OCI-LY3 (cell line): ENCODE measurements at regions not wholly inside any gene's neighbourhood (a gene's known extent, or its start where the extent isn't known, plus 50 kb on each side); places are given as distances from the start of the nearest gene placed in this dataset.

Experiments used
- H2AFZ ChIP-seq: fragments of 200-600, 300-600 bp; shearing (Covaris generic); 2 replicates; pipeline ENCODE4 v1.6.0; 2014; ENCODE audit warnings: antibody characterized with exemption, low read depth, low read length
- H3K27ac ChIP-seq: fragments of 200-600, 300-600 bp; sonication (generic); 2 replicates; pipeline ENCODE4 v1.5.1; 2014; ENCODE audit warnings: mild to moderate bottlenecking, low read length, moderate library complexity, mixed read lengths
- H3K27me3 ChIP-seq: fragments of 200-600, 300-600 bp; sonication (generic); 2 replicates; pipeline ENCODE4 v1.6.1; 2014; ENCODE audit warnings: low read depth, low read length, mixed read lengths
- H3K36me3 ChIP-seq: fragments of 200-600, 300-600 bp; sonication (generic); replicated peaks from 2 replicates; pipeline ENCODE3; 2014; ENCODE audit warnings: low read depth, low read length, mixed read lengths
- H3K4me1 ChIP-seq: fragments of 300-600, 200-600 bp; sonication (generic); 2 replicates; pipeline ENCODE4 v1.6.1; 2014; ENCODE audit warnings: low read length, mixed read lengths
- H3K4me2 ChIP-seq: fragments of 200-600, 300-600 bp; sonication (generic); 2 replicates; pipeline ENCODE4 v1.6.1; 2014; ENCODE audit warnings: low read length, mixed read lengths
- H3K4me3 ChIP-seq: fragments of 300-600, 200-600 bp; sonication (generic); 2 replicates; pipeline ENCODE4 v1.5.1; 2014; ENCODE audit warnings: antibody characterized with exemption, mild to moderate bottlenecking, low read length, moderate library complexity
- H3K79me2 ChIP-seq: fragments of 300-600, 200-600 bp; shearing (Covaris generic); 2 replicates; pipeline ENCODE4 v1.6.1; 2014; ENCODE audit warnings: mild to moderate bottlenecking, low read length, mixed read lengths
- H3K9ac ChIP-seq: fragments of 300-600, 200-600 bp; shearing (Covaris generic); 2 replicates; pipeline ENCODE4 v1.6.0; 2014; ENCODE audit warnings: mild to moderate bottlenecking, low read length, moderate library complexity
- H3K9me3 ChIP-seq: fragments of 200-600, 300-600 bp; shearing (Covaris generic); 2 replicates; pipeline ENCODE4 v1.6.1; 2014; ENCODE audit warnings: low read length, mixed read lengths; ENCODE audit not compliant: insufficient read depth
- H4K20me1 ChIP-seq: fragments of 200-600, 300-600 bp; sonication (generic); 2 replicates; pipeline ENCODE4 v1.6.1; 2016; ENCODE audit warnings: low read length, mixed read lengths; ENCODE audit not compliant: insufficient read depth
- CTCF ChIP-seq: fragments of 200-600, 300-600 bp; sonication (generic); IDR thresholded peaks from 2 replicates; pipeline ENCODE4 v1.5.1; 2014; ENCODE audit warnings: antibody characterized with exemption, low read length, low read depth
- EZH2phosphoT487 ChIP-seq: fragments of 200-600 bp; shearing (Covaris generic); IDR thresholded peaks from 2 replicates; pipeline ENCODE4 v1.6.1; 2018; ENCODE audit warnings: antibody characterized with exemption, mixed run types, low read depth

- H3K4me2 ChIP-seq, result no peak overlapping the region
These were observed 88.1 kb upstream of the SPRED1 start for GRCh38 chr15:38164507-38164906.

GRCh38 chr15:38168467-38169070 lies 84.1 kb upstream of the SPRED1 start:
- TF ChIP-seq EZH2phosphoT487 (no peak), CTCF (no peak)
- Histone ChIP-seq H3K4me3 (no peak overlapping the region), H3K27me3 (peaks cover 18% of the 10 kb centered on the region), H3K4me2 (no peak overlapping the region), H3K9ac (no peak overlapping the region), H3K27ac (no peak overlapping the region), H4K20me1 (no peaks in the 10 kb centered on the region), H3K9me3 (no peaks in the 10 kb centered on the region), H3K36me3 (no peaks in the 10 kb centered on the region), H2AFZ (no peak overlapping the region), H3K79me2 (no peaks in the 10 kb centered on the region), H3K4me1 (no peaks in the 10 kb centered on the region)

More at GRCh38 chr15:38164507-38164906, 88.1 kb upstream of the SPRED1 start:
- TF ChIP-seq CTCF, result no peak
- TF ChIP-seq EZH2phosphoT487, result no peak
- Histone ChIP-seq H4K20me1 (no peaks in the 10 kb centered on the region), H3K9ac (no peak overlapping the region), H3K4me3 (no peak overlapping the region), H3K4me1 (no peaks in the 10 kb centered on the region), H2AFZ (no peak overlapping the region), H3K9me3 (no peaks in the 10 kb centered on the region), H3K79me2 (no peaks in the 10 kb centered on the region), H3K27ac (no peak overlapping the region), H3K36me3 (no peaks in the 10 kb centered on the region), H3K27me3 (peaks cover 16% of the 10 kb centered on the region)

DNA sequence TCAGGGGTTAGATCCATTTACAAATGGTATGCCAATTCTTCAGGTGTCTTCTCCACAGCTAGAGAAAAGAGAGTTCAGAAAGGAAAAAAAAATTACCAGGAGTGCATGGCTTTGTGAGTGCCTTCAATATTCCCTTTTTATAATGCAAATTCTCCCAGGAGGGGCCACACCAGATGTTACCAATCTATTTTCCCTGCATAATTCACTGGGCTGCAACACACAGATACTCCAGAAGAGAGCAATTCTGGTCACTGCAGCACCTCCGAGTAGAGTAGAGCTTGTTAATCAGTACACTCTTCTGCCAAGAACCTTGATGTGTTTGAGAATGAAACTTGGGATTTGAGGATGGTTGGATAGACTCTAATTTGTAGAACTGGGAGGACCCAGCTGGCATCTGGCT lies 80.7 kb upstream of the SPRED1 start:
- no peak for TF ChIP-seq CTCF
- no peaks in the 10 kb centered on the region for H4K20me1 ChIP-seq
- no peak overlapping the region for H3K4me2 ChIP-seq
- no peak overlapping the region for H3K27ac ChIP-seq
- H3K79me2 ChIP-seq, result no peaks in the 10 kb centered on the region
- no peaks in the 10 kb centered on the region for H3K9me3 ChIP-seq
- H2AFZ ChIP-seq, result no peak overlapping the region
- no peak overlapping the region for H3K9ac ChIP-seq
- no peak overlapping the region for H3K4me3 ChIP-seq
- no peaks in the 10 kb centered on the region for H3K36me3 ChIP-seq
- peaks cover 42% of the 10 kb centered on the region for H3K27me3 ChIP-seq
- peaks cover 9% of the 10 kb centered on the region for H3K4me1 ChIP-seq

GRCh38 chr15:38174691-38175090 lies 77.9 kb upstream of the SPRED1 start:
- Histone ChIP-seq H3K79me2 (no peaks in the 10 kb centered on the region), H3K4me2 (no peak overlapping the region), H3K4me1 (peaks cover 9% of the 10 kb centered on the region), H3K9ac (no peak overlapping the region), H4K20me1 (no peaks in the 10 kb centered on the region), H3K9me3 (no peaks in the 10 kb centered on the region), H3K27ac (no peak overlapping the region), H2AFZ (no peak overlapping the region), H3K4me3 (no peak overlapping the region), H3K27me3 (peaks cover 37% of the 10 kb centered on the region), H3K36me3 (no peaks in the 10 kb centered on the region)
- no peak for TF ChIP-seq CTCF
- TF ChIP-seq EZH2phosphoT487, result no peak
